ENCODE measurements at regions not wholly inside any gene's neighbourhood (a gene's known extent, or its start where the extent isn't known, plus 50 kb on each side); places are given as distances from the start of the nearest gene placed in this dataset.

- H3K27ac ChIP-seq = no peak overlapping the region
- H3K36me3 ChIP-seq = no peaks in the 10 kb centered on the region
- no peak for DNase-seq (ENCODE audit: low spot score in 2 of 2)
- no peaks in the 10 kb centered on the region for H3K27me3 ChIP-seq
- H3K4me1 ChIP-seq = no peaks in the 10 kb centered on the region
- H3K4me3 ChIP-seq = no peak overlapping the region
- H3K9me3 ChIP-seq = no peaks in the 10 kb centered on the region
- intact Hi-C loops (cut with DNase I) = no loop called here
- TF ChIP-seq CTCF (IDR thresholded peaks at IDR 0.05) = no peak
Observed at GRCh38 chr2:208927867-208928266, 496.0 kb upstream of the MAP2 start.

DNA sequence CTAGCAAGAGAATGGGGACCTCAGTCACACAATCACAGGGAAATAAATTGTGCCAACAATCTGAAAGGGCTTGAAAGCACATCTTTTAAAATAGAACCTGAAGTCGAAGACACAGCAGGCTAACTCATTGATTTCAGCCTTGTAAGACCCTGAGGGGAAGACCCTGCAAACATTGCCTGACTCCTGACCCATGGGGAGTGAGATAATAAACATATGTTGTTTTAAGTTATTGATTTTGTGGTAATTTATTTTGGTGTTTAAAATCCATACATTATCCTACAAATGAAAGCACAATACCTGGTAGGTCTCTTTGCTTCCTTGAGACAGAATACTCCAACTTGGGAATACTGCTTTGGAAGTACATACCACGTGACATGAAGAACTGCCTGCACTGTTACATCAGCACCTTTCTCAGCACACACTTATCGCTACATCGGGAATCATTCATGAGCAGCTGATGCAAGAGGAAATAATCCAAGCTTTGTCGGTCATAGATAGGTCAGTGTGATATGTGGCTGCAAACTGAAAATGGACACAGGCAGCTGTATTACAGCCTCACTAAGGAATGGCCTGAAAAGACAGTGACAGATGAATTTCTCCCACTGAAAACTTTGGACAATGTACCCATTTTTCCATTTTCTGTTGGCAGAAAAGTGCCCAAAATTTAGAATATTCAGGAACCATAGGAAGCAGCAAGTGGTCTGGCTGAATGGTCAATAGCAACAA, 494.5 kb upstream of the MAP2 start:
- H3K4me1 ChIP-seq = no peaks in the 10 kb centered on the region
- H3K4me3 ChIP-seq = no peak overlapping the region
- no peak for DNase-seq (ENCODE audit: low spot score in 2 of 2)
- no peak overlapping the region for H3K27ac ChIP-seq
- TF ChIP-seq CTCF (IDR thresholded peaks at IDR 0.05) = no peak
- H3K36me3 ChIP-seq = no peaks in the 10 kb centered on the region
- H3K9me3 ChIP-seq = no peaks in the 10 kb centered on the region
- H3K27me3 ChIP-seq = no peaks in the 10 kb centered on the region
- intact Hi-C loops (cut with DNase I) = no loop called here

GRCh38 chr2:208929894-208930427, 493.9 kb upstream of the MAP2 start:
- no peak for TF ChIP-seq CTCF (IDR thresholded peaks at IDR 0.05)
- H3K4me1 ChIP-seq = no peaks in the 10 kb centered on the region
- intact Hi-C loops (cut with DNase I) = no loop called here

GRCh38 chr2:208935531-208935930, 488.3 kb upstream of the MAP2 start:
- intact Hi-C loops (cut with DNase I) = no loop called here
- no peaks in the 10 kb centered on the region for H3K9me3 ChIP-seq

More at GRCh38 chr2:208929894-208930427, 493.9 kb upstream of the MAP2 start:
- Histone ChIP-seq H3K27me3 (no peaks in the 10 kb centered on the region), H3K9me3 (no peaks in the 10 kb centered on the region), H3K4me3 (no peak overlapping the region), H3K36me3 (no peaks in the 10 kb centered on the region), H3K27ac (no peak overlapping the region)
- no peak for DNase-seq (ENCODE audit: low spot score in 2 of 2)

GRCh38 chr2:208937521-208937920, 486.3 kb upstream of the MAP2 start:
- Histone ChIP-seq H3K27ac (no peak overlapping the region), H3K36me3 (no peaks in the 10 kb centered on the region), H3K4me3 (no peak overlapping the region), H3K27me3 (no peaks in the 10 kb centered on the region), H3K4me1 (no peaks in the 10 kb centered on the region), H3K9me3 (no peaks in the 10 kb centered on the region)
- no peak for DNase-seq (ENCODE audit: low spot score in 2 of 2)
- TF ChIP-seq CTCF (IDR thresholded peaks at IDR 0.05) = no peak
- intact Hi-C loops (cut with DNase I) = no loop called here

More at GRCh38 chr2:208935531-208935930, 488.3 kb upstream of the MAP2 start:
- Histone ChIP-seq H3K4me1 (no peaks in the 10 kb centered on the region), H3K27me3 (no peaks in the 10 kb centered on the region), H3K36me3 (no peaks in the 10 kb centered on the region), H3K27ac (no peak overlapping the region), H3K4me3 (no peak overlapping the region)
- TF ChIP-seq CTCF (IDR thresholded peaks at IDR 0.05) = no peak
- DNase-seq (ENCODE audit: low spot score in 2 of 2) = no peak
